Right hindlimb (tissue), 1 donor: ENCODE measurements at regions not wholly inside any gene's neighbourhood (a gene's known extent, or its start where the extent isn't known, plus 50 kb on each side); places are given as distances from the start of the nearest gene placed in this dataset.
A peak's percentile ranks its signal among the peaks of the same experiment; 100 is the strongest.
"Not testable (repeated sequence)": the region's sequence is repeated elsewhere in the genome, so short reads cannot be mapped to it uniquely, and the experiment has no call there.

Source experiments
- DNase-seq: peaks from one replicate; pipeline ENCODE4 v3.0.0-alpha.2; 2018

- no peak for DNase-seq
Measured at GRCh38 chr1:96562094-96562493, 159.5 kb upstream of the PTBP2 start.

- not testable (repeated sequence) for DNase-seq
Measured at GRCh38 chr1:96564401-96564800, 157.2 kb upstream of the PTBP2 start.

- no peak for DNase-seq
Measured at GRCh38 chr1:96565546-96565945, 156.0 kb upstream of the PTBP2 start.

GRCh38 chr1:96568639-96569038 is 152.9 kb upstream of the PTBP2 start:
- DNase-seq = no peak

- no peak for DNase-seq
Measured at GRCh38 chr1:96569288-96569687, 152.3 kb upstream of the PTBP2 start.

GRCh38 chr1:96579636-96580035 is 141.9 kb upstream of the PTBP2 start:
- DNase-seq = no peak

GRCh38 chr1:96580920-96581319 is 140.7 kb upstream of the PTBP2 start:
- DNase-seq = no peak

- DNase-seq = no peak
Measured at GRCh38 chr1:96581772-96582171, 139.8 kb upstream of the PTBP2 start.

- DNase-seq = no peak
Measured at GRCh38 chr1:96583903-96584302, 137.7 kb upstream of the PTBP2 start.

- no peak for DNase-seq
Measured at GRCh38 chr1:96587222-96587621, 134.4 kb upstream of the PTBP2 start.

GRCh38 chr1:96588416-96588995 is 133.1 kb upstream of the PTBP2 start:
- no peak for DNase-seq

GRCh38 chr1:96595530-96595929 is 126.1 kb upstream of the PTBP2 start:
- not testable (repeated sequence) for DNase-seq

- DNase-seq = peak; percentile 58
Measured at GRCh38 chr1:96596226-96596922, 125.2 kb upstream of the PTBP2 start.

- DNase-seq = no peak
Measured at GRCh38 chr1:96597218-96597617, 124.4 kb upstream of the PTBP2 start.

- no peak for DNase-seq
Measured at GRCh38 chr1:96598416-96599168, 123.0 kb upstream of the PTBP2 start.

- DNase-seq = not testable (repeated sequence)
Measured at GRCh38 chr1:96604620-96605019, 117.0 kb upstream of the PTBP2 start.

GRCh38 chr1:96617375-96617774 is 104.2 kb upstream of the PTBP2 start:
- not testable (repeated sequence) for DNase-seq

GRCh38 chr1:96632045-96632664 is 89.4 kb upstream of the PTBP2 start:
- no peak for DNase-seq

GRCh38 chr1:96633695-96634094 is 87.9 kb upstream of the PTBP2 start:
- no peak for DNase-seq

GRCh38 chr1:96634883-96635282 is 86.7 kb upstream of the PTBP2 start:
- DNase-seq = no peak

GRCh38 chr1:96641282-96641681 is 80.3 kb upstream of the PTBP2 start:
- DNase-seq = no peak

- no peak for DNase-seq
Measured at GRCh38 chr1:96643519-96643918, 78.1 kb upstream of the PTBP2 start.

GRCh38 chr1:96649301-96649700 is 72.3 kb upstream of the PTBP2 start:
- DNase-seq = no peak

GRCh38 chr1:96651517-96651916 is 70.1 kb upstream of the PTBP2 start:
- DNase-seq = no peak
